HG03342 (cell line): ENCODE measurements at regions not wholly inside any gene's neighbourhood (a gene's known extent, or its start where the extent isn't known, plus 50 kb on each side); places are given as distances from the start of the nearest gene placed in this dataset.

ENCODE experiments used
- ATAC-seq: cut with Tn5 transposase; IDR thresholded peaks from one replicate; pipeline ENCODE4 v1.9.1; 2021; ENCODE audit warnings: mild to moderate bottlenecking, moderate library complexity; ENCODE audit not compliant: unreplicated experiment

DNA sequence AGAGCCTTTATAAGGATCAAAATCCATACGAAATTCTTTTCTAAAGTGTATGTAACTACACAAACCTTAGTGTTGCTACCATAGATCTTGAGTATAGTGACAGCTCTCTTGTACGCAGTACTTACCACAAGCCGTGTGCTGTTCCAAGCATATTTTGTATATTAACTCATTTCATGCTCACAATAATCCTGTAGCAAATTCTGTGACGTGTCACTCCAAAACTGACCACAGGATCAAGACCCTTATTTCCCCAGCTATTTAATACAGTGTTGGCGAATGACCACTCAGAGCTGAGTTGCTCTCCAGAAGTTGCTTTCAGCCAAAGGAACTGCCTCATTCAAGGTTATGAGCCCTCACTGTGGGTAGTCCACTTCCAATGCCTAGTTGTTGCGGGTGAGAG, 169.8 kb downstream of the BTG1 start:
- no peak for ATAC-seq

DNA sequence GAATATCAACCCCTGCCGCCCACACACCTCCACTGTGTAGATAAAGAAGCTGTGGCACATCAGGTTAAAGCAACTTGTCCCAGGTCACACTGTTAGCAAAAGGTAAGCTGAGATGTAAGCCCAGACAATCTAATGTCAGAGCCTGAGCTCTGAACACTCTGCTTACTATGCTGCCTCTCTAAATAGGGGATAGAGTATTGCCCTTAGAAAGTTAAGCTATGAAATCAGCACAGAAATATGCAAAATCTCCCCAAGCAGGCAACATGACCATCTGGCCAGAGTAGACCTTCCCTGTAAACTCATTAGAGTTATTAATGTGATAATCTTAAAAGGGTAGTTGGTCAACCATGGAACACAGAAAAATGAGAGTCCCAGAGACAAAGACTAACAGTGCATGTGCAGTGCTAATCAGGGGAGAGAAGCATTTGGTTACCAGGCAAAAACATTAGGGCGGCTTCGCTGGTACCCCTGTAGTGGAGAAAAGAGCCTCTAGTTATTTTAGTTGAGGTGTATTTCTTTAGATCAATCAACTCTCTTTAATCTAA, 171.0 kb downstream of the BTG1 start:
- no peak for ATAC-seq

DNA sequence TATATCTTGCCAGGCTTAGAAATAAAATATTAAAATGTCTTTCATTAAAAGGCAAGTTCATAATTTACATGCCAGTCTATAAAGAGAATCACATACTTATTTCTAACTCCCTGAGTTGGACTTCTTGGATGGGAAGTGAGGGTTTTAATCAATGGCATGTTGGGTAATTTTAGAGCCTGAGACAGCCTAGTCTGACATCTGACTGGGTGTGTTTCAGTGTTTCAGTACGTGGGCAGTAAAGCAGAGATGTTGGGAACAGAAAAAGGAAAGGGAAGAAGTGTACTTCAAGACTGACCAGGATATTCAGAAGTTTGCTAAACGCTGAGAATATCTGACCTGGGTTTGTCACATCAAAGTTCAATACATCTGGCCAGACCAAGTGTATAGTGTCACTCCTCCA, 171.8 kb downstream of the BTG1 start:
- no peak for ATAC-seq

DNA sequence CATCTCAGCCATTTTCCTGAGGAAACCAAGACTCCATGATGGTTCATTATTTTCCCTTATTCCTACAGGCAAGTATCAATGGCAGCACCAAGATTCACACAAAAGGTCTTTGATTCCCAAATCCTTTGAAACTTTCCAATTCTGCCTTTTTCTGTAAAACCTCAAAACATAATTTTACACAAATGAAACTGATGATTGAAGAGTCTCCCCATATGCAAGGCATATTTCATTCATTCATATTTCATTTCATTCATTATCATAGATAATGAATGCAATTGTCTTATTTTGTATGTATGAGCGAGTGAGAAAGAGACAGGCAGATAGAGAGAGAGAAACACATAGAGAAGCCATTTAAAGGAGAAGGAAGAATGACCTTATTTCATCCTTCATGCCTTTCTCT, 172.8 kb downstream of the BTG1 start:
- no peak for ATAC-seq

DNA sequence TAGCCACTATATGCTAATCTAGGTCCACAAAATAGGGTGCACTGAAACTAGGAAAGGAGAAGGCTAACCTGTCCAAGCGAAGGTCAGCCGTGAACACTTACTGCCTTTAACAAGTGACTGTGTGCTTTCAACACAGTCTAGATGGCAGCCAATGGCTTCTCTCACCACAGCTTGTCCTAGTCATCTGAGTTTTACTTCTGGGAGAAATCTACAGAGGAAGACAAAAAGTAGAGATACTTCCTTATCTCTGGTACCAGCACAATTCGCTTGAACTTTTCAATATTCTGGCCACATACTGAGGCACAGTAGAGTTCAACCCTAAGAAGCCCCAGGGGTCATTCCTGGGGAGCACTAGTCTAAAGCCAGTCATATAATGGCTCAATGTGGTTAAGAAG, 176.9 kb downstream of the BTG1 start:
- ATAC-seq = no peak

DNA sequence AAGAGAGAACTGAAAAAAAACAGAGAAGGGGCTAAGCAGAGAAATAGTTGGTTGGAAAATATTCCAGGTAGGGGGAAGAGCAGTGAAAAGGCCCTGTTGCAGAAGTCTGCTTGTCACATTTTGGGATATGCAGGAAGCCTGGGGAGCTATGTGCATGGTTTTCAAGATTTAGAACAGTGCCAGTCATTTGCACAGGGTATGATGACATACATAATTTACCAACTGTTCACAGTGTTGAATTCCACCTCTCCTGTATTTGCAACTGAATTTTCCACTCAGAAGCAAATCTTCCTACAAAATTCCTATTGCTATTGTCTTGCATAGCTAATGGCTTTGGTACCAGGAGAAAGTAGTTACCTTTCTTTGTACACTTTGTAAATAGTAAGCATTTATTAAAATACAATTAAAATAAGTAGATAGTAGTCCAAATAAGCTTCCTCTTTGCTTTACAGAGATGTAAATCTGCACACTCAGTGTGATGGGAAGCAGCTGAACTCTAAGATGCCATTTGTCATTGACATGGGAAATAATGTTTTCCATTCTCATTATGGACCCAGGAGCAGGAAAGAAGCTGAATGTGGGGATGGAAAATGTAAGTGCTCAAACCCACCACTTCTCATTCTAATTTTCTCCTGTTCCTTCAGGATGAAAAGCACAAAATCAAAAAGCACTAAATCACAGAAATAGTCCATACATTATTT, 177.4 kb downstream of the BTG1 start:
- ATAC-seq = no peak

DNA sequence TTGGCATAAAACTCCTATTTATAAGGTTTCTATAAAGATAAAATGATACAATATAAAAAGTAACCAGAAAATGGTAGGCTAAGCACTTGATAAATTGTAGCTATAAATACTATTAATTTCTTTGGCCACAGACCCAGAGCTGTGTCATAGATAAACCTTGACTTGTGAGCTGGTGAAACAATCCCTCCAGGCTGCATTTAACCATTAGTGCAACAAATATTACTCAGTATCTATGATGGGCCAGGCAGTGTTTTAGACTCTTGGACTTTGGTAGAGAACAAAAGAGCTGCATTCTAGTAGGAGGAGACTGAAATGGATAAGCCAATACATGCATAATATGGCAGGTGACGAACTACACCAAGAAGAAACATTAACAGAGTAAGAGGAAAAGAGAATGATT, 178.1 kb downstream of the BTG1 start:
- no peak for ATAC-seq

DNA sequence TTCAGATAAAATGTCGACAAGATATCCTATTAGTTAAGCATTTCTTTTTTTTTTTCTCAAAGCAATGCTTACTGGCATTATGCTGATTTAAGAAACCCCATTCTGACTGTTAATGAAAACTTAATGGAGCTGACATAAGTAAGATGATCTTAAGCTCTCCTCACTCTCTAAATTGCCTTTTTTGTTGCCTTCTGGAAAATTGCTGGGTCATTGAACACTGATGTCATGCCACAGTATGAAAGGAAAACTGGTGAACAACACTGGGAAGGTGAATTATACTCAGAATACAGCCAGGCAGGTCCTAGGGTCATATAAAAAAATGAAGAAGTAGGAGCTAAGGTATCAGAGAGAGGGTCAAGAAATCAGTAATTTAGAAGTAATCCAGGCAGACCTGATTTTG, 179.9 kb downstream of the BTG1 start:
- no peak for ATAC-seq

DNA sequence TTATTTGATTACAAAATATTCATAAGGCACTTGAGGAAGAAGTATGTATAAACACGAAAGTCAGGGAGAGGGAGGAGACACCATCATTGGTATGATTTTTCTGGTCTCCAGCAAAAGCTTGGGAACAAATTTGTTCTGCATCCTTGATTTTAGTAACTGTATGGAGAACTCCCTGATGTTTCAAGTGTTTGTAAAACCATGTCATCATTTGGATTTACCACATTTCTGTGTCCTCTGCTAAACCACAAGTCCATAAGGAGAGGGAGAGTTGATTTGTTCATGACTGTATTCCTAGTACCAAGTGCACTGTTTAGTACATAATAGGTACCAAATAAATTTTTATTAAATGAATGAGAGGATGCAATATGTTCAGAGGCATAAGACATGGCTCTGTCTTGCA, 181.1 kb downstream of the BTG1 start:
- ATAC-seq = no peak

DNA sequence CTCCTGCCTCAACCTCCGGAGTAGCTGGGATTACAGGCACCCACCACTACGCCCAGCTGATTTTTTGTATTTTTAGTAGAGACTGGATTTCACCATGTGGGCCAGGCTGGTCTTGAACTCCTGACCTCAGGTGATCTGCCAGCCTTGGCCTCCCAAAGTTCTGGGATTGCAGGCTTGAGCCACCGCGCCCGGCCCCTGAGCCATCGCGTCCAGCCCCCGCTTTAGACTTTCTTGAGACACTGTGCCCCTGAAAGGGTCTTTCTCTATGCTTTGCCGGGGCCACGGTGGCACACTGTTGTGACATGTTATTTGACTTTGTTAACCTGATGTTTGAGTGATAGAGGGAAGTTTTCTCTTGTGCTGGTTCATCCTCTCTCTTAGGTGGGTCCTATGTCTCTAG, 186.4 kb downstream of the BTG1 start:
- ATAC-seq = no peak

DNA sequence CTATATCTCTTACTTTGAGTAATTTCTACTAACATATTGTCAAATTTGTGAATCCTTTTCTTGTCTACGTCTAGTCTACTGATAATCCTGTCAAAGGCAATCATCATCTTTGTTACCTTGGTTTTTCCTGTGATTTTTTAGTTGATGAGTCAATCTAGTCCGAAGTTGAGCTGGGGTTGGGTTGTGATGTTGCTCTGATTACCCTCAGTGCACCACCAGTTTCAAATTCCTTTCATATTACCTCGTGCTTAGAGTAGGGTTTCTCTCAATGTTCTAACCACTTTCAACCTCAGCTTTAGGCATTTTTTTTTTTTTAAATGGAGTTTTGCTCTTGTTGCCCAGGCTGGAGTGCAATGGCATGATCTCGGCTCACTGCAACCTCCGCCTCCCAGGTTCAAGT, 186.8 kb downstream of the BTG1 start:
- ATAC-seq = no peak

DNA sequence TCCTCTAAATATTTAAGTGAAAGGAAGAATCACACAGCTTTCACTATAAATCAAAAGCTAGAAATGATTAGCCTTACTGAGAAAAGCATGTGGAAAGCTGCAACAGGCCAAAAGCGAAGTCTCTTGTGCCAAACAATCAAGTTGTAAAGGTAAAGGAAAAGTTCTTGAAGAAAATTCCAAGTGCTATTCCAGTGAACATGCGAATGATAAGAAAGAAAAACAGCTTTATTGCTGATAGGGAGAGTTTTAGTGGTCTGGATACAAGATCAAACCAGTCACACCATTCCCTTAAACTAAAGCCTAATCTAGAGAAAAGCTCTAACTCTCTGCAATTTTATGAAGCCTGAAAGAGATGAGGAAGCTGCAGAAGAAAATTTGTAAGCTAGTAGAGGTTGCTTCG, 190.9 kb downstream of the BTG1 start:
- no peak for ATAC-seq

DNA sequence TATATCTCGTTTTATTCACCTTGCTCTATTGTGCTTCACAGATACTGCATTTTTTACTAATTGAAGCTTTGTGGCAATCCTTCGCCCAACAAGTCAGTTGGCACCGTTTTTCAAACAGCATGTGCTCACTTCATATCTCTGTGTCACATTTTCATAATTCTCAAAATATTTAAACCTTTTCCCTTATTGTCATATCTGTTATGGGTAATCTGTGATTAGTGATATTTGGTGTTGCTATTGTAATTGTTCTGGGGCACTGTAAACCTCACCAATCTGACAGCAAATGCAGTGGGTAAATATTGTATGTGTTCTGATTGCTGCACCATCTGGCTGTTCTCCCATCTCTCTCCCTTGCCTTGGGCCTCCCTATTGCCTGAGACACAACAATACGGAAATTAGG, 191.3 kb downstream of the BTG1 start:
- no peak for ATAC-seq

DNA sequence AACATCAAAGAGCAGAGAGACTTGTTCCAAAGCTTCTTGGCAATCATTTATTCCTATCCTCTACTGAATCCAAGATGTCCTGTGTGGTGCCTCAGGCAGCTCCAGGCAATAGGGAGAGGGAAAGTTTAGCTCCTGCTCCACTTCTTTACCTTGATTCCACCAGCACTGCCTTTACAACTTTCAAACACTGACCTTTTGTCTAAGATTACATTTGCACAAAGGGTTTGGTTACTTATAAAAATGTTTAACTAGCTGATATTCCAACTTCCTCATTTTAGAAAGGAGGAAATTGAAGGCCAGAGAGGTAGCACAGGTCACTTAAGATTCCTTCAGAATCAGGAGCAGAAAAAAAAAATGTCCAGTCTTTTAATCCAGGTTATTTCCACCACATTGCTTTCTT, 192.7 kb downstream of the BTG1 start:
- no peak for ATAC-seq

DNA sequence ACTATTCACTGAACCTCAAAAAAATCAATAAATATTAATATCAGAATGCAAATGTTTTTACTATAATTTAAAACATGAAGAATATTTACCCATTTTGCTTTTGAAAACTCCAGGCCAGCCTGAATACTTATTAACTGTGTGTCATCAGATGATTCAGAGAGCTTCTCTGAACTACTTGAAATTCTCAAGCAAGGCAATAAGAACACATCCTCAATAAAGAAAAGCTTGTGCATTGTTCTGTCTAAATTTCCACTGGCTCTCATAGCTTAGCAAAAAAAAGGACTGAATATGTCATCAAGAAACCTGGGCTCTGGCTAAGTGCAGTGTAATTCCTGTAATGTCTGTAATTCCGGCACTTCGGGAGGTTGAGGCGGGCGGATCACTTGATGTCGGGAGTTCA, 194.1 kb downstream of the BTG1 start:
- no peak for ATAC-seq

DNA sequence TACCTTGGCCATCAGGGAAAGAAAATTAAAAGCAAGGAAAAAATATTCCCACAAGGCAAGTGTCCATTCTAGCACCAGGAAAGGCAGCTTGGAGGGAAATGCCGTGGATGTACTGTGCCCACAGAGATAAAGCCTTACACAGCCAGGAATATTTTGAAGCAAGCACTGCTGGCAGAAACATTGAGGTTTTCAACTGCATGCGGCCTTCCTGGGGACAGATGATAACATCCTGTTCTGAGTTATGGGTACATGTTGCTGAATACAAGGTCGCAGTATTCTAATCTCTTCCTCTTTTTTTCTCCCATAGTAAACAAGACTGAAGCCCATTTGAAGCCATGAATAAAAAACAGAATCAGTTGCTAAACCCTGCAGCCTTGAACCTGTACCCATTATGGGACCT, 197.1 kb downstream of the BTG1 start:
- ATAC-seq = no peak

DNA sequence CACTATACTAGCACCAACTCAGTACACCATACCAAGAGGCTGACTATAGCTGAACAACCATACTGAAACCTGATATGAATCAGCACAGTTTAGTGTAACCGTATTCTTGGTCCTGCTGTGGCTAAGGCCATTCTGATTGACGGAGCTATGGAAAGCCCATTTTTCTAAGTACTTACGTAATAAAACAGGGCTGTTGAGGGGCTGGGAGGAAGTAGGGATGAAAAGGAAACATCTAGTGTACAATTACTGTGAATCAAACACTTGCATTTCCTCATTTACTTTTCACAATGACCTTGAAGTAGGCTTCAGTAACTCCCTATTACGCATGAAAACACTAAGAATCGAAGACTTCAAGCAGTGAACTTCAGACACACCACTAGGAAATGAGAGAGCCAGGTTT, 198.2 kb downstream of the BTG1 start:
- peak; percentile 90 for ATAC-seq

DNA sequence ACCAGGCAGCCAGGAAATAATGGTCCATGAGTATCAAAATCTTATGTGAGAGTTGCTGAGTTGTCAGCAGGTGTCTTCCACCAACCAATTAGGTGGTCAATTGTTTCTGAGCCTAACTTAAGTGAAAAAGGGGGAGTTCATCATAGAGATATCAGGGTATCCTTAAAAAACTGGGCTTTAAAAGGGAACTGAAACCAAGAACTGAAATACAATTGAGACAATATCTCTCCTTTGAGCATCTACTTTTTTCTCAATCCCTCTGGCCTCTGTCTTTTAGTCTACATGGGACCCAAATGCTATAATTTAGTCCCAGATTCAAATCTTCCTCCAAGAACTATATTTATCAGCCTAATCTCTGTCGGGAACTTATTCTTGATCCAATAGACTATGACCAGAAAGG, 201.0 kb downstream of the BTG1 start:
- ATAC-seq = no peak

DNA sequence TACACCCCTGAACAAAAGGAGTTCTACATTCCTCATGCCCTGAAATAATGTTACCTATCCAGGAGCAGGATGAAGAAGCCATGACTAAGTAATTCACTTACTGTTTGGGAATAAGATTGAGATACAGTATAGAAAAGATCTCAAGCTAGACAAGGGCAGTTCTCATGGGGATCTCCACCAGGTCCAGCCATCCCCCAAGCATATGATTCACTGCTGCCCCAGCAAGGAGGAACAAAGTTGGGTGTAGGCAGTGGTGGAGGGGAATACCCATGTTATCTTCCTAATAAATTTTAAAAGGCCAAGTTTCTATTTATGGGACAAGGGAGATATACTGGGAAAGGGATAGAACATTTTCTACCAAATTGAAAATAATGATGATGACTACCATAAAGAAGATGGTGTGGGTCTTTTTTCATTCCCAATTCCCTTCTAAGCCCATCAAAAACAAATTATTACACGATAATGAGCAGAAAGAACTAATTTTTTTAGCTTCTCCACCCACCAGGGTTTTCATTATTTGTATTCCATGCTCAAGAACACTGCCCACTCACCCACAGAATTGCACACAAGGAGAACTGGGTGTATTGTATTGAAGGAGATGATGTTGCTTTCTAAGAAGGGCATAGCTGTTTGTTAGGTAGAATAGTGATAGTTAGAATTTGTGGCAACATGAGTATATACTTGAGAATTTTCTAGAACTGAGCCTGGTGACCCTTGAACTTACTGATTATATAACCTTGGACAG, 204.6 kb downstream of the BTG1 start:
- no peak for ATAC-seq

DNA sequence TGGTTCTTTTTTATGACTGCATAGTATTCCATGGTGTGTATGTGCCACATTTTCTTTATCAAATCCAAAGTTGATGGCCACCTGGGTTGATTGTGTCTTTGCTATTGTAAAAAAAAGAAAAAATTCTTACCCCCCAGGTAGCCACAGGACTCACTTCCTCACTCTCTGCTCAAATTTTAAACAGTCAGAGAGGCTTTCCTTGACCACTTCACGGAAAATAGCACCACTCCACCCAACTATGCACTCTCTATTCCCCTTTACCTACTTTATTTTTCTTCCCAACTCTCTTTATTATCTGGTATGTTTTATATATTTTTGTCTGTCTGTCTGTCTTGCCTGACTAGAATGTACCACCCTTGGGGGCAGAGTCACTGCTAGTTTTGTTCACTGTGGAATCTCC, 205.3 kb downstream of the BTG1 start:
- no peak for ATAC-seq

DNA sequence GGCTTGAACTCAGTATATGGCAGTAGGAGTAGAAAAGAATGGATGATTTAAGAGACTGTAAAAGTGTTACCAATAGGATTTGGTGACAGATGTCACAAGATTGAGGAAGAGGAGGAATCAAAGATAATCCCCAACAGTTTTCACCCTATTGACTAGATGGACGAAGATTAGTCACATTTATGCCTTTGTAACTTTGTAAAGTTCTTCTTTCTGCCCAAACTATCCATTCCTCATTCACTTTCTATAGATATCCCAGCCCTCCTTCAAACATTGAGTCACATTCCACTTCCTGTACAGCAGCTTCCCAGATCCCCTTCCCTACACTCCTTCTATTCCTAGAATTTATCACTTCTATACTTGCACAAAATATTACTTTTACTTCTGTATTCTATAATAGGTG, 207.9 kb downstream of the BTG1 start:
- ATAC-seq = no peak

DNA sequence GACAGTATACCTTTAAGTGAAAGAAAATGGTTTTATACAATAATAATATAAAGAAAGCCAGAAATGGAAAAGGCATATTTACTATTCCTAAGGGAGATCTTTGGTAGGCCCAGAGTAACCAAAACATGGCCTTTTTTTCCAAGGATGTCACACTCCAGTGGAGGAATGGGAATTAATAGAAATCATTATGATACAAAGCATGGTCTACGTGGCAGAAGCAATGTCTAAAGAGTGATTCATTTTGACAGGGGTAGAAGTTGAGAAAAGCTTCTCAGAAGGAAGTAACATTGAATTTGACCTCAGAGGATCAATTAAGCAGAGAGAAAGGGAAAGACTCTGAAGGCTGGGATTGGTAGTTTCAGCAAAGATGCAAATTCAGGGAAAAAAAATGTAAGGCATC, 208.6 kb downstream of the BTG1 start:
- ATAC-seq = no peak

DNA sequence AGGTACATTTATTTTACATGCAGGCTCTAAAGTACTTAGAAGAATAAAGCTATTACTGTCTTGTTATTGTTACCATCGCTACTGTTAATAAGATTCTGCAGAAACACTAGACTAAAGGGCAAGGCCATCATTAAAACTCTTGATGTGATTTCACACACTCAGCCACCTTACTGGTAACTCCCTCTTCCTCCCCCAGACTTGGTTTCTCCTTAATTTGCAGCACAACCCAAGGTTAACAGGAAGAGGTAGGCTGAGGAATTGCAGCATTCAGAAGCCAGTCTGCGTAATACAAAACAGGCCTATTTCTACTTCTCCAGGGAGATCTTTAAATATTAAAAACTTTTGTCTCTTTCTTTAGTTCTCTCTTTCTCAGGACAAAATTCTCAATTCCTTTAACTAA, 210.3 kb downstream of the BTG1 start:
- no peak for ATAC-seq
